GM23338 (cell line): ENCODE measurements at regions not wholly inside any gene's neighbourhood (a gene's known extent, or its start where the extent isn't known, plus 50 kb on each side); places are given as distances from the start of the nearest gene placed in this dataset.

Source experiments
- CREB1 ChIP-seq: fragments of 250-450 bp; sonication (Bioruptor Pico); IDR thresholded peaks from 2 replicates; pipeline ENCODE4 v1.5.0; 2020; ENCODE audit warnings: low read depth, mild to moderate bottlenecking, moderate library complexity
- JUNB ChIP-seq: IDR thresholded peaks from one replicate; pipeline ENCODE4 v1.6.1; 2016; ENCODE audit warnings: antibody characterized with exemption; ENCODE audit not compliant: unreplicated experiment
- STAT1 ChIP-seq: IDR thresholded peaks from one replicate; pipeline ENCODE4 v1.6.1; 2016; ENCODE audit warnings: antibody characterized with exemption; ENCODE audit not compliant: unreplicated experiment
- TF ChIP-seq, protein P1 (sequence below): fragments of 250-450 bp; sonication (Bioruptor Pico); IDR thresholded peaks from 2 replicates; pipeline ENCODE4 v1.5.0; 2020; ENCODE audit warnings: mild to moderate bottlenecking, moderate library complexity
- TF ChIP-seq, protein P2 (sequence below): IDR thresholded peaks from one replicate; pipeline ENCODE4 v1.6.1; 2018; ENCODE audit warnings: antibody characterized with exemption; ENCODE audit not compliant: unreplicated experiment
- TF ChIP-seq, protein P3 (sequence below): IDR thresholded peaks from 2 replicates; pipeline ENCODE4 v1.6.1; 2016; ENCODE audit warnings: antibody characterized with exemption

DNA sequence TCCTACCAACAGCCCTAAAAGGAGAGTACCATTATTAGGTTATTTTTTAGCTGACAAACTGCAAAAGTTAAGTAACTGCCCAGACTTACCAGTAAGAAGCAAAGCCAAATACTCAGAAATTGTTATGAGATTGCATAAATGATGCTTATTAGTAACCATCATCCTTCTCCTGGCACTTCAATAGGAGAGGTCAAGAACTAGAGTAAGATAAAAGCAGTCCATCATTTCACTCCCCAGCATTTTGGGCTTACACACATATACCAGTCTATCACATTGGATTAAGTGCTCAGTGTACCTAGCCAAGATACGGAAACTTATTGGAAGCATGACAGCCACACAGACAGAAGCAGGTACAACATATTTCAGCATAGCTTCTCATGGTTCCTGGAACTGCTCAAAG lies 142.8 kb upstream of the EGR2 start (continued):
- TF ChIP-seq, protein P1, sequence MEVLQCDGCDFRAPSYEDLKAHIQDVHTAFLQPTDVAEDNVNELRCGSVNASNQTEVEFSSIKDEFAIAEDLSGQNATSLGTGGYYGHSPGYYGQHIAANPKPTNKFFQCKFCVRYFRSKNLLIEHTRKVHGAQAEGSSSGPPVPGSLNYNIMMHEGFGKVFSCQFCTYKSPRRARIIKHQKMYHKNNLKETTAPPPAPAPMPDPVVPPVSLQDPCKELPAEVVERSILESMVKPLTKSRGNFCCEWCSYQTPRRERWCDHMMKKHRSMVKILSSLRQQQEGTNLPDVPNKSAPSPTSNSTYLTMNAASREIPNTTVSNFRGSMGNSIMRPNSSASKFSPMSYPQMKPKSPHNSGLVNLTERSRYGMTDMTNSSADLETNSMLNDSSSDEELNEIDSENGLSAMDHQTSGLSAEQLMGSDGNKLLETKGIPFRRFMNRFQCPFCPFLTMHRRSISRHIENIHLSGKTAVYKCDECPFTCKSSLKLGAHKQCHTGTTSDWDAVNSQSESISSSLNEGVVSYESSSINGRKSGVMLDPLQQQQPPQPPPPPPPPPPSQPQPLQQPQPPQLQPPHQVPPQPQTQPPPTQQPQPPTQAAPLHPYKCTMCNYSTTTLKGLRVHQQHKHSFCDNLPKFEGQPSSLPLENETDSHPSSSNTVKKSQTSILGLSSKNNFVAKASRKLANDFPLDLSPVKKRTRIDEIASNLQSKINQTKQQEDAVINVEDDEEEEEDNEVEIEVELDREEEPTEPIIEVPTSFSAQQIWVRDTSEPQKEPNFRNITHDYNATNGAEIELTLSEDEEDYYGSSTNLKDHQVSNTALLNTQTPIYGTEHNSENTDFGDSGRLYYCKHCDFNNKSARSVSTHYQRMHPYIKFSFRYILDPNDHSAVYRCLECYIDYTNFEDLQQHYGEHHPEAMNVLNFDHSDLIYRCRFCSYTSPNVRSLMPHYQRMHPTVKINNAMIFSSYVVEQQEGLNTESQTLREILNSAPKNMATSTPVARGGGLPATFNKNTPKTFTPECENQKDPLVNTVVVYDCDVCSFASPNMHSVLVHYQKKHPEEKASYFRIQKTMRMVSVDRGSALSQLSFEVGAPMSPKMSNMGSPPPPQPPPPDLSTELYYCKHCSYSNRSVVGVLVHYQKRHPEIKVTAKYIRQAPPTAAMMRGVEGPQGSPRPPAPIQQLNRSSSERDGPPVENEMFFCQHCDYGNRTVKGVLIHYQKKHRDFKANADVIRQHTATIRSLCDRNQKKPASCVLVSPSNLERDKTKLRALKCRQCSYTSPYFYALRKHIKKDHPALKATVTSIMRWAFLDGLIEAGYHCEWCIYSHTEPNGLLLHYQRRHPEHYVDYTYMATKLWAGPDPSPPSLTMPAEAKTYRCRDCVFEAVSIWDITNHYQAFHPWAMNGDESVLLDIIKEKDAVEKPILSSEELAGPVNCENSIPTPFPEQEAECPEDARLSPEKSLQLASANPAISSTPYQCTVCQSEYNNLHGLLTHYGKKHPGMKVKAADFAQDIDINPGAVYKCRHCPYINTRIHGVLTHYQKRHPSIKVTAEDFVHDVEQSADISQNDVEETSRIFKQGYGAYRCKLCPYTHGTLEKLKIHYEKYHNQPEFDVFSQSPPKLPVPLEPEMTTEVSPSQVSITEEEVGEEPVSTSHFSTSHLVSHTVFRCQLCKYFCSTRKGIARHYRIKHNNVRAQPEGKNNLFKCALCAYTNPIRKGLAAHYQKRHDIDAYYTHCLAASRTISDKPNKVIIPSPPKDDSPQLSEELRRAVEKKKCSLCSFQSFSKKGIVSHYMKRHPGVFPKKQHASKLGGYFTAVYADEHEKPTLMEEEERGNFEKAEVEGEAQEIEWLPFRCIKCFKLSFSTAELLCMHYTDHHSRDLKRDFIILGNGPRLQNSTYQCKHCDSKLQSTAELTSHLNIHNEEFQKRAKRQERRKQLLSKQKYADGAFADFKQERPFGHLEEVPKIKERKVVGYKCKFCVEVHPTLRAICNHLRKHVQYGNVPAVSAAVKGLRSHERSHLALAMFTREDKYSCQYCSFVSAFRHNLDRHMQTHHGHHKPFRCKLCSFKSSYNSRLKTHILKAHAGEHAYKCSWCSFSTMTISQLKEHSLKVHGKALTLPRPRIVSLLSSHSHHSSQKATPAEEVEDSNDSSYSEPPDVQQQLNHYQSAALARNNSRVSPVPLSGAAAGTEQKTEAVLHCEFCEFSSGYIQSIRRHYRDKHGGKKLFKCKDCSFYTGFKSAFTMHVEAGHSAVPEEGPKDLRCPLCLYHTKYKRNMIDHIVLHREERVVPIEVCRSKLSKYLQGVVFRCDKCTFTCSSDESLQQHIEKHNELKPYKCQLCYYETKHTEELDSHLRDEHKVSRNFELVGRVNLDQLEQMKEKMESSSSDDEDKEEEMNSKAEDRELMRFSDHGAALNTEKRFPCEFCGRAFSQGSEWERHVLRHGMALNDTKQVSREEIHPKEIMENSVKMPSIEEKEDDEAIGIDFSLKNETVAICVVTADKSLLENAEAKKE, result no peak
- TF ChIP-seq, protein P2, sequence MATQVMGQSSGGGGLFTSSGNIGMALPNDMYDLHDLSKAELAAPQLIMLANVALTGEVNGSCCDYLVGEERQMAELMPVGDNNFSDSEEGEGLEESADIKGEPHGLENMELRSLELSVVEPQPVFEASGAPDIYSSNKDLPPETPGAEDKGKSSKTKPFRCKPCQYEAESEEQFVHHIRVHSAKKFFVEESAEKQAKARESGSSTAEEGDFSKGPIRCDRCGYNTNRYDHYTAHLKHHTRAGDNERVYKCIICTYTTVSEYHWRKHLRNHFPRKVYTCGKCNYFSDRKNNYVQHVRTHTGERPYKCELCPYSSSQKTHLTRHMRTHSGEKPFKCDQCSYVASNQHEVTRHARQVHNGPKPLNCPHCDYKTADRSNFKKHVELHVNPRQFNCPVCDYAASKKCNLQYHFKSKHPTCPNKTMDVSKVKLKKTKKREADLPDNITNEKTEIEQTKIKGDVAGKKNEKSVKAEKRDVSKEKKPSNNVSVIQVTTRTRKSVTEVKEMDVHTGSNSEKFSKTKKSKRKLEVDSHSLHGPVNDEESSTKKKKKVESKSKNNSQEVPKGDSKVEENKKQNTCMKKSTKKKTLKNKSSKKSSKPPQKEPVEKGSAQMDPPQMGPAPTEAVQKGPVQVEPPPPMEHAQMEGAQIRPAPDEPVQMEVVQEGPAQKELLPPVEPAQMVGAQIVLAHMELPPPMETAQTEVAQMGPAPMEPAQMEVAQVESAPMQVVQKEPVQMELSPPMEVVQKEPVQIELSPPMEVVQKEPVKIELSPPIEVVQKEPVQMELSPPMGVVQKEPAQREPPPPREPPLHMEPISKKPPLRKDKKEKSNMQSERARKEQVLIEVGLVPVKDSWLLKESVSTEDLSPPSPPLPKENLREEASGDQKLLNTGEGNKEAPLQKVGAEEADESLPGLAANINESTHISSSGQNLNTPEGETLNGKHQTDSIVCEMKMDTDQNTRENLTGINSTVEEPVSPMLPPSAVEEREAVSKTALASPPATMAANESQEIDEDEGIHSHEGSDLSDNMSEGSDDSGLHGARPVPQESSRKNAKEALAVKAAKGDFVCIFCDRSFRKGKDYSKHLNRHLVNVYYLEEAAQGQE, result no peak
- TF ChIP-seq JUNB (no peak), STAT1 (no peak), CREB1 (CRISPR knock-in tag) (no peak)
- TF ChIP-seq, protein P3, sequence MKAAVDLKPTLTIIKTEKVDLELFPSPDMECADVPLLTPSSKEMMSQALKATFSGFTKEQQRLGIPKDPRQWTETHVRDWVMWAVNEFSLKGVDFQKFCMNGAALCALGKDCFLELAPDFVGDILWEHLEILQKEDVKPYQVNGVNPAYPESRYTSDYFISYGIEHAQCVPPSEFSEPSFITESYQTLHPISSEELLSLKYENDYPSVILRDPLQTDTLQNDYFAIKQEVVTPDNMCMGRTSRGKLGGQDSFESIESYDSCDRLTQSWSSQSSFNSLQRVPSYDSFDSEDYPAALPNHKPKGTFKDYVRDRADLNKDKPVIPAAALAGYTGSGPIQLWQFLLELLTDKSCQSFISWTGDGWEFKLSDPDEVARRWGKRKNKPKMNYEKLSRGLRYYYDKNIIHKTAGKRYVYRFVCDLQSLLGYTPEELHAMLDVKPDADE, result no peak
